ENCODE measurements at regions not wholly inside any gene's neighbourhood (a gene's known extent, or its start where the extent isn't known, plus 50 kb on each side); places are given as distances from the start of the nearest gene placed in this dataset.

GRCh38 chr20:51132279-51132678 is 109.4 kb upstream of the KCNG1 start:
- TF ChIP-seq, protein P1, sequence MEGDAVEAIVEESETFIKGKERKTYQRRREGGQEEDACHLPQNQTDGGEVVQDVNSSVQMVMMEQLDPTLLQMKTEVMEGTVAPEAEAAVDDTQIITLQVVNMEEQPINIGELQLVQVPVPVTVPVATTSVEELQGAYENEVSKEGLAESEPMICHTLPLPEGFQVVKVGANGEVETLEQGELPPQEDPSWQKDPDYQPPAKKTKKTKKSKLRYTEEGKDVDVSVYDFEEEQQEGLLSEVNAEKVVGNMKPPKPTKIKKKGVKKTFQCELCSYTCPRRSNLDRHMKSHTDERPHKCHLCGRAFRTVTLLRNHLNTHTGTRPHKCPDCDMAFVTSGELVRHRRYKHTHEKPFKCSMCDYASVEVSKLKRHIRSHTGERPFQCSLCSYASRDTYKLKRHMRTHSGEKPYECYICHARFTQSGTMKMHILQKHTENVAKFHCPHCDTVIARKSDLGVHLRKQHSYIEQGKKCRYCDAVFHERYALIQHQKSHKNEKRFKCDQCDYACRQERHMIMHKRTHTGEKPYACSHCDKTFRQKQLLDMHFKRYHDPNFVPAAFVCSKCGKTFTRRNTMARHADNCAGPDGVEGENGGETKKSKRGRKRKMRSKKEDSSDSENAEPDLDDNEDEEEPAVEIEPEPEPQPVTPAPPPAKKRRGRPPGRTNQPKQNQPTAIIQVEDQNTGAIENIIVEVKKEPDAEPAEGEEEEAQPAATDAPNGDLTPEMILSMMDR (conservative IDR thresholded peaks at IDR 0.05): no peak
- Mint-ChIP-seq H3K27me3 (ENCODE audit: insufficient read depth) (peaks cover 10% of the 10 kb centered on the region), H3K27ac (no peak overlapping the region), H3K9me3 (no peaks in the 10 kb centered on the region), H3K36me3 (ENCODE audit: low read depth) (no peaks in the 10 kb centered on the region), H3K4me1 (peaks cover 9% of the 10 kb centered on the region), H3K4me3 (no peak overlapping the region)
- H3K4me1 ChIP-seq (ENCODE audit: control insufficient read depth, insufficient read depth, low read length): no peaks in the 10 kb centered on the region
- WGBS, 2 experiments (ENCODE audit: insufficient coverage in 1 of 2, insufficient read length in 1 of 2): 88 to 96% methylated on average over 4 to 7 of the region's 7 CpGs
- H3K36me3 ChIP-seq (ENCODE audit: control insufficient read depth, insufficient read depth, low read length): no peaks in the 10 kb centered on the region
- no peak overlapping the region for H3K4me3 ChIP-seq (ENCODE audit: low read length)
- no peaks in the 10 kb centered on the region for H3K27me3 ChIP-seq (ENCODE audit: control insufficient read depth, insufficient read depth, low read length, poor library complexity, severe bottlenecking)
- no peaks in the 10 kb centered on the region for H3K9me3 ChIP-seq (ENCODE audit: control insufficient read depth, low read length)
- peak; percentile 35 for DNase-seq
- H3K27ac ChIP-seq (ENCODE audit: low read depth, low read length): no peak overlapping the region
- H3K9ac ChIP-seq (ENCODE audit: extremely low read depth, low read length, poor library complexity, severe bottlenecking): no peak overlapping the region

DNA sequence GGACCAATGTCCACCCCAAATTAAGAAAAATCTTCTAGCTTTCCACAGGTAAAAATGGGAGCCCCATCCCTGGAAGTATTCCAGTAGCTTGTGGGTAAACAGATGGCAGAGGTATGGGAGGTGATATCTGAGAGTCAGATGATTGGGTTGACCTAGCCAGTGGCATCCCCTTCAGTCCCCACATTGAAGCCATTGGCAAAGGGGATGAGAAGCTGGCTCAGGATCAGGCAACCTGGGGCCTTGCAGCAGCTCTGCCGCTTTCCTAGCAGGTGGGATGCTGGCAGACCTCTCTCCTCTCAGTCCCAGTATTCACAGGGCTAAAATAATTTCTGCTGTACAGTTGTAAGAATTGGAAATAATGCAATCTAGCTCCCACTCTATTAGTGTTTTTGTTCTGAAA is 108.9 kb upstream of the KCNG1 start:
- TF ChIP-seq, protein P1 (conservative IDR thresholded peaks at IDR 0.05): no peak
- 94% methylated on average over 1 of the region's 1 CpG; no CpG with 5 or more reads in 1 of the 2 experiments for WGBS, 2 experiments (ENCODE audit: insufficient coverage in 1 of 2, insufficient read length in 1 of 2)
- Mint-ChIP-seq H3K27ac (no peak overlapping the region), H3K9me3 (no peaks in the 10 kb centered on the region), H3K4me3 (no peak overlapping the region), H3K27me3 (ENCODE audit: insufficient read depth) (peaks cover 10% of the 10 kb centered on the region), H3K36me3 (ENCODE audit: low read depth) (no peaks in the 10 kb centered on the region), H3K4me1 (peaks cover 12% of the 10 kb centered on the region)
- DNase-seq: peak; percentile 13
- H3K4me3 ChIP-seq (ENCODE audit: low read length): no peak overlapping the region
- no peak overlapping the region for H3K27ac ChIP-seq (ENCODE audit: low read depth, low read length)
- H3K9me3 ChIP-seq (ENCODE audit: control insufficient read depth, low read length): no peaks in the 10 kb centered on the region
- H3K4me1 ChIP-seq (ENCODE audit: control insufficient read depth, insufficient read depth, low read length): no peaks in the 10 kb centered on the region
- no peaks in the 10 kb centered on the region for H3K36me3 ChIP-seq (ENCODE audit: control insufficient read depth, insufficient read depth, low read length)
- H3K27me3 ChIP-seq (ENCODE audit: control insufficient read depth, insufficient read depth, low read length, poor library complexity, severe bottlenecking): no peaks in the 10 kb centered on the region
- H3K9ac ChIP-seq (ENCODE audit: extremely low read depth, low read length, poor library complexity, severe bottlenecking): no peak overlapping the region

DNA sequence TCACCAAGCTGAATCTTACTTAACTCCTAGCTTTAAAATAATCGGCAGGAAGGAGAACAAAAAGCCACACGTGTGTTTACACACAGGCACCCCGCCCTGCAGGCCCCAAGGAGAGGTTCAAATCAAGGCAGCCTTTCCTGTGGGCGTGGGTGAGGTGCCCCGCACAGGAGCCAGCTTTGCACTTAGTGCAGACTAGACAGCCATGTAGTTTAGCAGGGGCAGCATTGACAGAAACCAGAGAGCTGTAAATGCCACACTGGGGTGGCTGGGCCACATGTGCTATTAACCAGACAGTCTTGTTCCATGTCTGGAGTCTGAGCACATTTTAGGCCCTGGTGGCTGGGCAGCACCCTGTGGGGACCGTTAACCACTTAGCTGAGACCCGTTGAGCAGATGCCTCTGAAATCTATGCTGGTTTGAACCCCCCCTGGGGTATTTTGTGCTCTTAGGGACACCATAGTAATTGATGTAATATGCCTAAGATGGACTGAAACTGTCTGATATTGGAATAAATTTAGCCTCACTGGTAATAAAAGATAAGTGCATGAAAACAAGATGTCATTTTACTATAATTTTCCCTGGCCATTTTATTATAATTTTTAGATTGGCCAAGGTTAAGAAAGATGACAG is 106.4 kb upstream of the KCNG1 start:
- Mint-ChIP-seq H3K27ac (no peak overlapping the region), H3K36me3 (ENCODE audit: low read depth) (no peaks in the 10 kb centered on the region), H3K4me1 (peaks cover 12% of the 10 kb centered on the region), H3K9me3 (no peaks in the 10 kb centered on the region), H3K27me3 (ENCODE audit: insufficient read depth) (peaks cover 10% of the 10 kb centered on the region), H3K4me3 (no peak overlapping the region)
- WGBS, 2 experiments (ENCODE audit: insufficient coverage in 1 of 2, insufficient read length in 1 of 2): 87 to 92% methylated on average over 5 to 7 of the region's 7 CpGs
- H3K9me3 ChIP-seq (ENCODE audit: control insufficient read depth, low read length): no peaks in the 10 kb centered on the region
- TF ChIP-seq, protein P1 (conservative IDR thresholded peaks at IDR 0.05): no peak
- no peak overlapping the region for H3K27ac ChIP-seq (ENCODE audit: low read depth, low read length)
- no peak overlapping the region for H3K4me3 ChIP-seq (ENCODE audit: low read length)
- no peaks in the 10 kb centered on the region for H3K27me3 ChIP-seq (ENCODE audit: control insufficient read depth, insufficient read depth, low read length, poor library complexity, severe bottlenecking)
- H3K4me1 ChIP-seq (ENCODE audit: control insufficient read depth, insufficient read depth, low read length): no peaks in the 10 kb centered on the region
- DNase-seq: no peak
- H3K9ac ChIP-seq (ENCODE audit: extremely low read depth, low read length, poor library complexity, severe bottlenecking): no peak overlapping the region
- no peaks in the 10 kb centered on the region for H3K36me3 ChIP-seq (ENCODE audit: control insufficient read depth, insufficient read depth, low read length)

All from endodermal cell (in vitro differentiated cells).